H9 (cell line): ENCODE measurements at regions not wholly inside any gene's neighbourhood (a gene's known extent, or its start where the extent isn't known, plus 50 kb on each side); places are given as distances from the start of the nearest gene placed in this dataset.

Experiments
- DNase-seq: peaks from one replicate; pipeline ENCODE4 v3.0.0-alpha.2; 2017
- H2AFZ ChIP-seq: one replicate; pipeline ENCODE4 v1.6.1; 2013; ENCODE audit warnings: mild to moderate bottlenecking, low read length, control low read depth, moderate library complexity
- H2AK5ac ChIP-seq: 2 replicates; pipeline ENCODE4 v1.6.1; 2013; ENCODE audit warnings: low read length, control low read depth, mixed read lengths; ENCODE audit not compliant: insufficient read length
- H2BK120ac ChIP-seq: one replicate; pipeline ENCODE4 v1.6.1; 2013; ENCODE audit warnings: low read depth, mild to moderate bottlenecking, low read length, control low read depth, inconsistent platforms; ENCODE audit not compliant: poor library complexity, severe bottlenecking
- H2BK12ac ChIP-seq: 2 replicates; pipeline ENCODE4 v1.6.1; 2013; ENCODE audit warnings: low read length, control low read depth, mixed read lengths, low read depth; ENCODE audit not compliant: insufficient read length
- H2BK15ac ChIP-seq: 2 replicates; pipeline ENCODE4 v1.6.1; 2013; ENCODE audit warnings: low read depth, low read length, control low read depth
- H2BK20ac ChIP-seq: one replicate; pipeline ENCODE4 v1.6.1; 2013; ENCODE audit warnings: low read depth, mild to moderate bottlenecking, low read length, control low read depth, inconsistent platforms; ENCODE audit not compliant: poor library complexity, severe bottlenecking
- H2BK5ac ChIP-seq: 2 replicates; pipeline ENCODE4 v1.6.1; 2013; ENCODE audit warnings: low read length, control low read depth, mixed read lengths; ENCODE audit not compliant: insufficient read length
- H3K14ac ChIP-seq: 2 replicates; pipeline ENCODE4 v1.6.1; 2013; ENCODE audit warnings: low read length, control low read depth; ENCODE audit not compliant: insufficient read depth
- H3K18ac ChIP-seq: 2 replicates; pipeline ENCODE4 v1.6.1; 2013; ENCODE audit warnings: low read depth, mild to moderate bottlenecking, mixed read lengths, low read length, control low read depth; ENCODE audit not compliant: insufficient read length
- H3K23ac ChIP-seq: 2 replicates; pipeline ENCODE4 v1.6.1; 2013; ENCODE audit warnings: low read length, control low read depth, mixed read lengths, low read depth; ENCODE audit not compliant: insufficient read length
- H3K23me2 ChIP-seq: 2 replicates; pipeline ENCODE4 v1.6.1; 2013; ENCODE audit warnings: low read depth, mild to moderate bottlenecking, mixed read lengths, low read length, control low read depth; ENCODE audit not compliant: insufficient read length, poor library complexity, severe bottlenecking
- H3K27ac ChIP-seq: 2 replicates; pipeline ENCODE4 v1.5.1; 2013; ENCODE audit warnings: low read length, control low read depth, mixed read lengths, low read depth; ENCODE audit not compliant: insufficient read length
- H3K27me3 ChIP-seq: 2 replicates; pipeline ENCODE4 v1.6.1; 2013; ENCODE audit warnings: low read length, control low read depth, inconsistent platforms; ENCODE audit not compliant: insufficient read depth
- H3K4ac ChIP-seq: 2 replicates; pipeline ENCODE4 v1.6.1; 2013; ENCODE audit warnings: low read depth, mild to moderate bottlenecking, control low read depth, inconsistent platforms, low read length, moderate library complexity
- H3K4me1 ChIP-seq: 2 replicates; pipeline ENCODE4 v1.6.1; 2013; ENCODE audit warnings: low read length, control low read depth, inconsistent platforms; ENCODE audit not compliant: insufficient read depth
- H3K4me2 ChIP-seq: 2 replicates; pipeline ENCODE4 v1.6.1; 2013; ENCODE audit warnings: low read length, control low read depth, mixed read lengths; ENCODE audit not compliant: insufficient read length, insufficient read depth
- H3K56ac ChIP-seq: 2 replicates; pipeline ENCODE4 v1.6.1; 2013; ENCODE audit warnings: low read depth, mild to moderate bottlenecking, mixed read lengths, low read length, control low read depth; ENCODE audit not compliant: insufficient read length
- H3K79me1 ChIP-seq: 2 replicates; pipeline ENCODE4 v1.6.1; 2013; ENCODE audit warnings: low read depth, mild to moderate bottlenecking, moderate library complexity, low read length, control low read depth, inconsistent platforms; ENCODE audit not compliant: insufficient read depth, poor library complexity, severe bottlenecking
- H3K79me2 ChIP-seq: 2 replicates; pipeline ENCODE4 v1.6.1; 2013; ENCODE audit warnings: low read length, control low read depth, inconsistent platforms; ENCODE audit not compliant: insufficient read depth
- H3K9ac ChIP-seq: 2 replicates; pipeline ENCODE4 v1.6.1; 2013; ENCODE audit warnings: low read length, control low read depth, mixed read lengths; ENCODE audit not compliant: insufficient read length; ENCODE audit errors: extremely low read depth
- H3K9me3 ChIP-seq: one replicate; pipeline ENCODE4 v1.6.1; 2013; ENCODE audit warnings: low read depth, low read length, inconsistent platforms; ENCODE audit not compliant: control insufficient read depth
- H3T11ph ChIP-seq: one replicate; pipeline ENCODE4 v1.6.1; 2013; ENCODE audit warnings: mild to moderate bottlenecking, low read length, control low read depth, inconsistent platforms
- H4K20me1 ChIP-seq: one replicate; pipeline ENCODE4 v1.6.1; 2013; ENCODE audit not compliant: control insufficient read depth, insufficient read length, insufficient read depth
- H4K5ac ChIP-seq: 2 replicates; pipeline ENCODE4 v1.6.1; 2013; ENCODE audit warnings: low read depth, mild to moderate bottlenecking, mixed read lengths, low read length, control low read depth; ENCODE audit not compliant: insufficient read length
- H4K8ac ChIP-seq: replicated peaks from 2 replicates; pipeline ENCODE4 v1.6.1; 2013; ENCODE audit warnings: low read length, control low read depth, mixed read lengths, low read depth; ENCODE audit not compliant: insufficient read length
- H4K91ac ChIP-seq: 2 replicates; pipeline ENCODE4 v1.6.1; 2013; ENCODE audit warnings: low read depth, mild to moderate bottlenecking, moderate library complexity, mixed read lengths, low read length, control low read depth; ENCODE audit not compliant: insufficient read length
- H3K27ac Mint-ChIP-seq, 3 experiments: 2 replicates in 2 of 3; 3 replicates in 1 of 3; pipeline ENCODE4 v1.8.0; 2020 to 2021; ENCODE audit warnings: mixed read lengths in 3 of 3, mild to moderate bottlenecking in 1 of 3, moderate library complexity in 1 of 3
- H3K27me3 Mint-ChIP-seq: 2 replicates; pipeline ENCODE4 v1.8.0; 2021; ENCODE audit warnings: low read depth, mild to moderate bottlenecking, moderate library complexity, mixed read lengths
- H3K36me3 Mint-ChIP-seq, 3 experiments: 2 replicates in 2 of 3; 3 replicates in 1 of 3; pipeline ENCODE4 v1.8.0; 2020 to 2021; ENCODE audit warnings: low read depth in 3 of 3, mixed read lengths in 3 of 3; ENCODE audit not compliant: insufficient read depth in 1 of 3
- H3K4me1 Mint-ChIP-seq, 2 experiments: 2 replicates each; pipeline ENCODE4 v1.8.0; 2020; ENCODE audit warnings: mixed read lengths in 2 of 2
- H3K4me3 Mint-ChIP-seq, 2 experiments: 2 replicates in 1 of 2; 3 replicates in 1 of 2; pipeline ENCODE4 v1.8.0; 2020 to 2021; ENCODE audit warnings: mild to moderate bottlenecking in 2 of 2, mixed read lengths in 2 of 2, moderate library complexity in 1 of 2
- H3K9me3 Mint-ChIP-seq, 2 experiments: 2 replicates in 1 of 2; 3 replicates in 1 of 2; pipeline ENCODE4 v1.8.0; 2020; ENCODE audit warnings: mild to moderate bottlenecking in 2 of 2, mixed read lengths in 2 of 2, moderate library complexity in 1 of 2
- WGBS: extraction: QIAGEN DNeasy Blood & Tissue Kit; methylation state at CpG from one replicate; pipeline ENCODE4 v1.1.7; 2013; ENCODE audit warnings: missing lambda C conversion rate, low lambda C conversion rate, mixed read lengths; ENCODE audit not compliant: insufficient read length; ENCODE audit errors: extremely low coverage; 5-methylcytosine and 5-hydroxymethylcytosine counted together
- TF ChIP-seq, protein P1 (sequence below): fragments of 200-600 bp; sonication (generic); conservative IDR thresholded peaks from 3 replicates; pipeline ENCODE4 v1.8.0; 2021; ENCODE audit warnings: antibody characterized with exemption, mild to moderate bottlenecking

DNA sequence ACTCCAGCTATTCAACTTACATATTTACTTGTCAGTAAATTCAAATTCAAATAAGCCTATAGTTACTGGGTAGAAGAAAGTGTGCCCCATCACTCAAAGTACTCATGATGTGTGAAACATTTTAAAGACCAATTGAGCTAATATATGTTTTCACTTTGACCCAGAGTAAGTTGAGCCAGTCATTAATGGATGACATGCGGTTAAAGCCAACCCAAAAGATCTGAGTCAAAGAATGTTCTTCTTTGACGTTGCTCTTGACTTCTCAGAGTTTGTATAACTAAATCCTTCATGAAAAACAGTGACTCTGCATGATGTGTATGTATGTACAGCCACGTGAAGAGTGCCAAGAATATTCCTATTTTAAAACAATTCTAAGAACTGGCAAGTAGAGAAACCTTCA, 237.4 kb downstream of the NR2F1-AS1 start:
- no peak overlapping the region for H3K9ac ChIP-seq
- H3T11ph ChIP-seq: no peak overlapping the region
- H3K23ac ChIP-seq: no peak overlapping the region
- no peak overlapping the region for H3K4ac ChIP-seq
- no peak overlapping the region for H2AFZ ChIP-seq
- H4K8ac ChIP-seq: no peak overlapping the region
- H2BK120ac ChIP-seq: no peak overlapping the region
- H3K4me1 ChIP-seq: no peaks in the 10 kb centered on the region
- no peak overlapping the region for H2BK12ac ChIP-seq
- DNase-seq: no peak
- no peaks in the 10 kb centered on the region for H3K27me3 ChIP-seq
- Mint-ChIP-seq H3K4me3 (no peak overlapping the region), H3K4me1 (0 out of 4 replicates have a peak, but pooled peaks cover 0 to 3% of the 10 kb centered on the region in 2 experiments), H3K9me3 (peaks cover 0 to 3% of the 10 kb centered on the region in 2 experiments; a peak in 3 of 5 replicates), H3K27ac (no peak overlapping the region), H3K36me3 (no peaks in the 10 kb centered on the region), H3K27me3 (no peaks in the 10 kb centered on the region)
- no peaks in the 10 kb centered on the region for H3K9me3 ChIP-seq
- H3K56ac ChIP-seq: no peak overlapping the region
- H3K27ac ChIP-seq: no peak overlapping the region
- no peak overlapping the region for H2BK5ac ChIP-seq
- no peak overlapping the region for H3K14ac ChIP-seq
- no CpG with 5 or more reads among the region's 3 CpGs for WGBS
- no peak overlapping the region for H4K91ac ChIP-seq
- no peak overlapping the region for H3K4me2 ChIP-seq
- no peak overlapping the region for H4K5ac ChIP-seq
- TF ChIP-seq, protein P1, sequence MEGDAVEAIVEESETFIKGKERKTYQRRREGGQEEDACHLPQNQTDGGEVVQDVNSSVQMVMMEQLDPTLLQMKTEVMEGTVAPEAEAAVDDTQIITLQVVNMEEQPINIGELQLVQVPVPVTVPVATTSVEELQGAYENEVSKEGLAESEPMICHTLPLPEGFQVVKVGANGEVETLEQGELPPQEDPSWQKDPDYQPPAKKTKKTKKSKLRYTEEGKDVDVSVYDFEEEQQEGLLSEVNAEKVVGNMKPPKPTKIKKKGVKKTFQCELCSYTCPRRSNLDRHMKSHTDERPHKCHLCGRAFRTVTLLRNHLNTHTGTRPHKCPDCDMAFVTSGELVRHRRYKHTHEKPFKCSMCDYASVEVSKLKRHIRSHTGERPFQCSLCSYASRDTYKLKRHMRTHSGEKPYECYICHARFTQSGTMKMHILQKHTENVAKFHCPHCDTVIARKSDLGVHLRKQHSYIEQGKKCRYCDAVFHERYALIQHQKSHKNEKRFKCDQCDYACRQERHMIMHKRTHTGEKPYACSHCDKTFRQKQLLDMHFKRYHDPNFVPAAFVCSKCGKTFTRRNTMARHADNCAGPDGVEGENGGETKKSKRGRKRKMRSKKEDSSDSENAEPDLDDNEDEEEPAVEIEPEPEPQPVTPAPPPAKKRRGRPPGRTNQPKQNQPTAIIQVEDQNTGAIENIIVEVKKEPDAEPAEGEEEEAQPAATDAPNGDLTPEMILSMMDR: no peak
- H3K18ac ChIP-seq: no peak overlapping the region
- no peaks in the 10 kb centered on the region for H3K79me2 ChIP-seq
- no peaks in the 10 kb centered on the region for H3K79me1 ChIP-seq
- no peak overlapping the region for H2BK20ac ChIP-seq
- H4K20me1 ChIP-seq: no peaks in the 10 kb centered on the region
- H3K23me2 ChIP-seq: no peaks in the 10 kb centered on the region
- no peak overlapping the region for H2BK15ac ChIP-seq
- H2AK5ac ChIP-seq: no peak overlapping the region
